ENCODE measurements at regions not wholly inside any gene's neighbourhood (a gene's known extent, or its start where the extent isn't known, plus 50 kb on each side); places are given as distances from the start of the nearest gene placed in this dataset.

GRCh38 chr7:155993420-155994278 is 181.4 kb upstream of the SHH start:
- no peak for TF ChIP-seq CTCF (conservative IDR thresholded peaks at IDR 0.05; ENCODE audit: control insufficient read depth, insufficient read depth, low read depth, low read length)
- H3K4me3 ChIP-seq (ENCODE audit: control insufficient read depth, low read depth, low read length): no peak overlapping the region
- DNase-seq (ENCODE audit: low read depth): no peak

GRCh38 chr7:155992974-155993373 is 180.7 kb upstream of the SHH start:
- no peak for DNase-seq (ENCODE audit: low read depth)
- no peak for TF ChIP-seq CTCF (conservative IDR thresholded peaks at IDR 0.05; ENCODE audit: control insufficient read depth, insufficient read depth, low read depth, low read length)
- H3K4me3 ChIP-seq (ENCODE audit: control insufficient read depth, low read depth, low read length): no peak overlapping the region

- DNase-seq (ENCODE audit: low read depth): no peak
- no peak overlapping the region for H3K4me3 ChIP-seq (ENCODE audit: control insufficient read depth, low read depth, low read length)
- TF ChIP-seq CTCF (conservative IDR thresholded peaks at IDR 0.05; ENCODE audit: control insufficient read depth, insufficient read depth, low read depth, low read length): no peak
Observed at GRCh38 chr7:155992538-155992937, 180.3 kb upstream of the SHH start.

- H3K4me3 ChIP-seq (ENCODE audit: control insufficient read depth, low read depth, low read length): no peak overlapping the region
- TF ChIP-seq CTCF (conservative IDR thresholded peaks at IDR 0.05; ENCODE audit: control insufficient read depth, insufficient read depth, low read depth, low read length): no peak
- DNase-seq (ENCODE audit: low read depth): no peak
Observed at GRCh38 chr7:155992107-155992506, 179.8 kb upstream of the SHH start.

GRCh38 chr7:155991470-155991869 is 179.2 kb upstream of the SHH start:
- no peak for TF ChIP-seq CTCF (conservative IDR thresholded peaks at IDR 0.05; ENCODE audit: control insufficient read depth, insufficient read depth, low read depth, low read length)
- no peak for DNase-seq (ENCODE audit: low read depth)
- no peak overlapping the region for H3K4me3 ChIP-seq (ENCODE audit: control insufficient read depth, low read depth, low read length)

- no peak overlapping the region for H3K4me3 ChIP-seq (ENCODE audit: control insufficient read depth, low read depth, low read length)
- DNase-seq (ENCODE audit: low read depth): no peak
- TF ChIP-seq CTCF (conservative IDR thresholded peaks at IDR 0.05; ENCODE audit: control insufficient read depth, insufficient read depth, low read depth, low read length): no peak
Observed at GRCh38 chr7:155988416-155988815, 176.2 kb upstream of the SHH start.
